ENCODE measurements at regions not wholly inside any gene's neighbourhood (a gene's known extent, or its start where the extent isn't known, plus 50 kb on each side); places are given as distances from the start of the nearest gene placed in this dataset.

DNA sequence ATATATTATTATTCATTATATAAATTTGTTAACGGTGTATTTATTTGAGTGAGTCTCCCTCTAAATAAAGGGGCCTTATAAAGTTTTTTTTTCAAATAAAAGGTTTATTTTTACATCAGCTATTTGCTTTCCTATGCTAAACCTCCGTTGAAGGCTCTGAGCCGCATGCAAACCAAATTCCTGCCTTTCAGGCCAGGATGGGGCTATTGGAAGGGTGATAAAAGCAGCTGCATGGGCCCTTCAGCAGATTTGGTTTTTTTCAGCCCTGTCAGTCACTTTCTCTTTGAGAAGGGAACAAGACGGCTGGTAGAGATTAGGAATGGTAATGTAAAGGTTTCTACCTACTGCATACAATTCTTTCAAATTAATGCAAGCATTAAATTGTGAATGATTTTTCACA is 244.2 kb downstream of the WNT5A start:
- no peak for TF ChIP-seq JUN (CRISPR knock-in tag; IDR thresholded peaks at IDR 0.05)
- TF ChIP-seq, protein P1, sequence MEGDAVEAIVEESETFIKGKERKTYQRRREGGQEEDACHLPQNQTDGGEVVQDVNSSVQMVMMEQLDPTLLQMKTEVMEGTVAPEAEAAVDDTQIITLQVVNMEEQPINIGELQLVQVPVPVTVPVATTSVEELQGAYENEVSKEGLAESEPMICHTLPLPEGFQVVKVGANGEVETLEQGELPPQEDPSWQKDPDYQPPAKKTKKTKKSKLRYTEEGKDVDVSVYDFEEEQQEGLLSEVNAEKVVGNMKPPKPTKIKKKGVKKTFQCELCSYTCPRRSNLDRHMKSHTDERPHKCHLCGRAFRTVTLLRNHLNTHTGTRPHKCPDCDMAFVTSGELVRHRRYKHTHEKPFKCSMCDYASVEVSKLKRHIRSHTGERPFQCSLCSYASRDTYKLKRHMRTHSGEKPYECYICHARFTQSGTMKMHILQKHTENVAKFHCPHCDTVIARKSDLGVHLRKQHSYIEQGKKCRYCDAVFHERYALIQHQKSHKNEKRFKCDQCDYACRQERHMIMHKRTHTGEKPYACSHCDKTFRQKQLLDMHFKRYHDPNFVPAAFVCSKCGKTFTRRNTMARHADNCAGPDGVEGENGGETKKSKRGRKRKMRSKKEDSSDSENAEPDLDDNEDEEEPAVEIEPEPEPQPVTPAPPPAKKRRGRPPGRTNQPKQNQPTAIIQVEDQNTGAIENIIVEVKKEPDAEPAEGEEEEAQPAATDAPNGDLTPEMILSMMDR (IDR thresholded peaks at IDR 0.05), result no peak
- TF ChIP-seq ELF4 (CRISPR knock-in tag; IDR thresholded peaks at IDR 0.05; ENCODE audit: low read depth), result no peak
- TF ChIP-seq CDX4 (CRISPR knock-in tag; IDR thresholded peaks at IDR 0.05; ENCODE audit: borderline replicate concordance), result no peak
- no peak for TF ChIP-seq ATF1 (CRISPR knock-in tag; IDR thresholded peaks at IDR 0.05)
- TF ChIP-seq STAT6 (CRISPR knock-in tag; conservative IDR thresholded peaks at IDR 0.05; ENCODE audit: low read depth), result no peak
- no peak for TF ChIP-seq TEAD1 (CRISPR knock-in tag; IDR thresholded peaks at IDR 0.05)
